IMR-90 (cell line): ENCODE measurements at regions not wholly inside any gene's neighbourhood (a gene's known extent, or its start where the extent isn't known, plus 50 kb on each side); places are given as distances from the start of the nearest gene placed in this dataset.

ENCODE experiments used
- ATAC-seq: fragments of 200-7000 bp; cut with Tn5 transposase; 2 replicates; pipeline ENCODE4 v1.9.1; 2020; ENCODE audit warnings: low read depth, mild to moderate bottlenecking, moderate library complexity
- BruUV-seq: library from RNA; stranded (reverse); fragments of 400-500 nt; replicated peaks from 2 replicates; lab custom pipeline; 2021; lab: Mats Ljungman, UMichigan
- CTCF ChIA-PET: fragments of 300-600 bp; formaldehyde crosslinking; extraction: SDS; loops from one replicate; lab custom pipeline; 2021; ENCODE audit warnings: antibody characterized with exemption; lab: Yijun Ruan, JAX
- POLR2A ChIA-PET: fragments of 300-600 bp; sonication (Branson Sonifier 250); formaldehyde crosslinking; loops from one replicate; lab custom pipeline; 2022; ENCODE audit warnings: antibody characterized with exemption; ENCODE audit not compliant: unreplicated experiment; lab: Charles Lee
- DNase-seq: peaks from one replicate; pipeline ENCODE4 v3.0.0; 2013
- H2AFZ ChIP-seq: replicated peaks from 2 replicates; pipeline ENCODE3; 2013; ENCODE audit warnings: low read length, mild to moderate bottlenecking; ENCODE audit not compliant: poor library complexity
- H2AK5ac ChIP-seq: 2 replicates; pipeline ENCODE4 v1.6.1; 2013; ENCODE audit warnings: low read depth, low read length, inconsistent platforms
- H2AK9ac ChIP-seq: replicated peaks from 2 replicates; pipeline ENCODE3; 2013; ENCODE audit warnings: mild to moderate bottlenecking, low read depth, low read length, moderate library complexity; ENCODE audit not compliant: poor library complexity
- H2BK120ac ChIP-seq: 2 replicates; pipeline ENCODE4 v1.6.1; 2013; ENCODE audit warnings: low read depth, low read length, inconsistent platforms
- H2BK15ac ChIP-seq: 3 replicates; pipeline ENCODE4 v1.6.1; 2013; ENCODE audit warnings: low read depth, low read length, inconsistent platforms
- H2BK20ac ChIP-seq: 2 replicates; pipeline ENCODE4 v1.6.1; 2013; ENCODE audit warnings: low read depth, mild to moderate bottlenecking, inconsistent platforms, low read length, moderate library complexity
- H2BK5ac ChIP-seq: 2 replicates; pipeline ENCODE4 v1.6.1; 2013; ENCODE audit warnings: mild to moderate bottlenecking, low read depth, low read length, inconsistent platforms; ENCODE audit not compliant: poor library complexity, severe bottlenecking
- H3K14ac ChIP-seq: replicated peaks from 2 replicates; pipeline ENCODE4 v1.6.1; 2013; ENCODE audit warnings: low read depth, low read length, inconsistent platforms
- H3K18ac ChIP-seq: 2 replicates; pipeline ENCODE4 v1.6.1; 2013; ENCODE audit warnings: low read depth, low read length, control low read depth
- H3K23ac ChIP-seq: 2 replicates; pipeline ENCODE4 v1.6.1; 2013; ENCODE audit warnings: low read depth, low read length, inconsistent platforms
- H3K27ac ChIP-seq: 2 replicates; pipeline ENCODE4 v1.5.1; 2013; ENCODE audit warnings: mild to moderate bottlenecking, control low read depth, low read length; ENCODE audit not compliant: insufficient read depth
- H3K27me3 ChIP-seq: 2 replicates; pipeline ENCODE4 v1.6.1; 2013; ENCODE audit warnings: low read length; ENCODE audit not compliant: control insufficient read depth, insufficient read depth
- H3K36me3 ChIP-seq: 2 replicates; pipeline ENCODE4 v1.6.1; 2013; ENCODE audit warnings: low read length, mixed read lengths; ENCODE audit not compliant: control insufficient read depth, insufficient read depth
- H3K4ac ChIP-seq: 2 replicates; pipeline ENCODE4 v1.6.1; 2013; ENCODE audit warnings: low read depth, low read length, inconsistent platforms
- H3K4me1 ChIP-seq: 2 replicates; pipeline ENCODE4 v1.6.1; 2013; ENCODE audit warnings: low read length, mixed read lengths; ENCODE audit not compliant: control insufficient read depth, insufficient read depth
- H3K4me2 ChIP-seq: 2 replicates; pipeline ENCODE4 v1.6.1; 2013; ENCODE audit warnings: low read depth, mild to moderate bottlenecking, control low read depth, low read length, moderate library complexity
- H3K4me3 ChIP-seq: 2 replicates; pipeline ENCODE4 v1.5.1; 2013; ENCODE audit warnings: low read depth, mild to moderate bottlenecking, control low read depth, low read length, moderate library complexity; ENCODE audit not compliant: insufficient read depth
- H3K56ac ChIP-seq: 2 replicates; pipeline ENCODE4 v1.6.1; 2013; ENCODE audit warnings: low read length, inconsistent platforms; ENCODE audit not compliant: insufficient read depth; ENCODE audit errors: extremely low read depth
- H3K79me1 ChIP-seq, 2 experiments: 2 replicates each; pipeline ENCODE4 v1.6.1; 2013; ENCODE audit warnings: low read length in 2 of 2, inconsistent platforms in 1 of 2, low read depth in 1 of 2
- H3K9ac ChIP-seq: 2 replicates; pipeline ENCODE4 v1.6.1; 2013; ENCODE audit warnings: low read depth, low read length, control low read depth
- H3K9me1 ChIP-seq: 2 replicates; pipeline ENCODE4 v1.6.1; 2013; ENCODE audit warnings: low read length, inconsistent platforms; ENCODE audit not compliant: insufficient read depth
- H3K9me3 ChIP-seq: 2 replicates; pipeline ENCODE4 v1.6.1; 2013; ENCODE audit warnings: low read length; ENCODE audit not compliant: control insufficient read depth, insufficient read depth
- H4K20me1 ChIP-seq: 2 replicates; pipeline ENCODE4 v1.6.1; 2013; ENCODE audit warnings: low read length, inconsistent platforms; ENCODE audit not compliant: insufficient read depth
- H4K5ac ChIP-seq: 2 replicates; pipeline ENCODE4 v1.6.1; 2013; ENCODE audit warnings: mild to moderate bottlenecking, low read depth, low read length, control low read depth
- H4K8ac ChIP-seq, 2 experiments: 2 replicates each; pipeline ENCODE4 v1.6.1; 2013; ENCODE audit warnings: low read depth in 2 of 2, low read length in 2 of 2, control low read depth in 1 of 2, inconsistent platforms in 1 of 2
- H4K91ac ChIP-seq: 2 replicates; pipeline ENCODE4 v1.6.1; 2013; ENCODE audit warnings: low read depth, low read length, inconsistent platforms; ENCODE audit not compliant: insufficient read depth
- BHLHE40 ChIP-seq: fragments of 150-350 bp; IDR thresholded peaks from 2 replicates; pipeline ENCODE4 v1.6.1; 2016; ENCODE audit warnings: mild to moderate bottlenecking, low read depth, low read length
- MAFK ChIP-seq: IDR thresholded peaks from 2 replicates; pipeline ENCODE4 v1.6.1; 2012; ENCODE audit warnings: low read depth, low read length, improper control_type of control experiment
- MAZ ChIP-seq: IDR thresholded peaks from 2 replicates; pipeline ENCODE4 v1.6.1; 2012; ENCODE audit warnings: low read depth, mild to moderate bottlenecking, low read length, improper control_type of control experiment, moderate library complexity, borderline replicate concordance
- NFE2L2 ChIP-seq: fragments of 150-350 bp; IDR thresholded peaks from 2 replicates; pipeline ENCODE4 v1.6.1; 2016; ENCODE audit warnings: low read depth, mild to moderate bottlenecking, low read length
- RCOR1 ChIP-seq: IDR thresholded peaks from 2 replicates; pipeline ENCODE4 v1.6.1; 2012; ENCODE audit warnings: mild to moderate bottlenecking, low read length, improper control_type of control experiment; ENCODE audit not compliant: insufficient replicate concordance
- SMC3 ChIP-seq: fragments of 150-350 bp; IDR thresholded peaks from 2 replicates; pipeline ENCODE4 v1.6.1; 2016; ENCODE audit warnings: low read depth, mild to moderate bottlenecking, antibody characterized with exemption, low read length, moderate library complexity
- WGBS, 2 experiments: methylation state at CpG; one replicate each; pipeline versions ENCODE4 v1.1.5 to v1.1.7; 2013; ENCODE audit warnings: missing lambda C conversion rate in 2 of 2; ENCODE audit not compliant: insufficient read length in 1 of 2; ENCODE audit errors: extremely low coverage in 2 of 2; 5-methylcytosine and 5-hydroxymethylcytosine counted together
- dilution Hi-C: fragments of 300-500 bp; cut with HindIII; formaldehyde crosslinking; loops from one replicate; pipeline ENCODE4 v1.14.3; 2018; ENCODE audit warnings: low sequenced_read_pairs; ENCODE audit not compliant: unreplicated experiment
- in situ Hi-C: fragments of 300-500 bp; cut with MboI; formaldehyde crosslinking; loops from 3 replicates; pipeline ENCODE4 v1.14.3; 2019; ENCODE audit warnings: low sequenced_read_pairs, inconsistent platforms, mixed read lengths
- intact Hi-C: fragments of 100-400 bp; cut with micrococcal nuclease; formaldehyde crosslinking; loops from 2 replicates; pipeline ENCODE4 v1.10.0; 2022

DNA sequence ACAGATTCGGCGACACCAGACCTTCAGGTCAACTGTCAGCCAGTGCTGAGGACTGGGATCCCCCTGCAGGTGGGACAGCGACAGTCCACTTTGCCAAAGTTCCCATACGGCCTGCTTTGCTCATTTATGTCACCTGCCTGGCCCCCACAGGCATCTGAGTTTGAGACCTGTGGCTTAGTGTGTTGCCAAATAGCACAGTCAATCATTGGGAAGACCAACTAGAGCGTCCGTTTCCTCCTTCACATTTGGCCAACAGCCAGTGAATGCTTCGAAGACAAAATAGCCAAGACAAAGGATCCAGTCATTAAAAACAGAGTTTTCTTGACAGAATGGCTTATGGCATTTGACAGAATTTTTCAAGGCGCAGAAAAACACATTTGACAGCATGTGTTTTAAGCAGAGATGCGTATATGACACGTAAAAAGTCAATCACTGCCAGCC is 113.8 kb downstream of the ABCC12 start:
- H4K20me1 ChIP-seq, result no peaks in the 10 kb centered on the region
- no peak overlapping the region for H2AFZ ChIP-seq
- H3K4ac ChIP-seq, result no peak overlapping the region
- no peak overlapping the region for H3K14ac ChIP-seq
- no peaks in the 10 kb centered on the region for H3K4me1 ChIP-seq
- no peaks in the 10 kb centered on the region for H3K36me3 ChIP-seq
- no peak overlapping the region for H3K18ac ChIP-seq
- H3K4me2 ChIP-seq, result no peak overlapping the region
- peaks cover 5% of the 10 kb centered on the region for H3K27me3 ChIP-seq
- no peak overlapping the region for H2AK9ac ChIP-seq
- no peak overlapping the region for H2AK5ac ChIP-seq
- ATAC-seq, result no peak
- dilution Hi-C loops (no loop called here), in situ Hi-C loops (no loop called here), intact Hi-C loops (no loop called here)
- ChIA-PET CTCF (interaction anchor here (0.6 kb wide), 1 partner anchor 1054 kb away, joined by 3 read pairs; no protein-coding TSS in a partner anchor), POLR2A (no interaction called here)
- no peaks in the 10 kb centered on the region for H3K9me3 ChIP-seq
- no peak overlapping the region for H4K8ac ChIP-seq
- no peaks in the 10 kb centered on the region for H3K9me1 ChIP-seq
- H3K9ac ChIP-seq, result no peak overlapping the region
- H2BK20ac ChIP-seq, result no peak overlapping the region
- TF ChIP-seq MAZ (no peak), SMC3 (no peak), BHLHE40 (no peak), RCOR1 (no peak), NFE2L2 (no peak), MAFK (no peak)
- 32% methylated on average over 3 of the region's 10 CpGs; no CpG with 5 or more reads in 1 of the 2 experiments for WGBS, 2 experiments
- H3K4me3 ChIP-seq, result no peak overlapping the region
- BruUV-seq, result no TSS peak
- DNase-seq, result no peak
- no peak overlapping the region for H4K5ac ChIP-seq
- no peak overlapping the region for H2BK5ac ChIP-seq
- no peak overlapping the region for H2BK15ac ChIP-seq
- no peak overlapping the region for H3K56ac ChIP-seq
- H2BK120ac ChIP-seq, result no peak overlapping the region
- H3K79me1 ChIP-seq, result no peaks in the 10 kb centered on the region
- no peak overlapping the region for H3K23ac ChIP-seq
- H4K91ac ChIP-seq, result no peak overlapping the region
- no peak overlapping the region for H3K27ac ChIP-seq
